Glomerular endothelial cell (primary cell): ENCODE measurements at regions not wholly inside any gene's neighbourhood (a gene's known extent, or its start where the extent isn't known, plus 50 kb on each side); places are given as distances from the start of the nearest gene placed in this dataset.

Source experiments
- DNase-seq: peaks from one replicate; pipeline ENCODE4 v3.0.0-alpha.2; 2011; ENCODE audit warnings: low read depth, low spot score; ENCODE audit errors: extremely low read depth

DNA sequence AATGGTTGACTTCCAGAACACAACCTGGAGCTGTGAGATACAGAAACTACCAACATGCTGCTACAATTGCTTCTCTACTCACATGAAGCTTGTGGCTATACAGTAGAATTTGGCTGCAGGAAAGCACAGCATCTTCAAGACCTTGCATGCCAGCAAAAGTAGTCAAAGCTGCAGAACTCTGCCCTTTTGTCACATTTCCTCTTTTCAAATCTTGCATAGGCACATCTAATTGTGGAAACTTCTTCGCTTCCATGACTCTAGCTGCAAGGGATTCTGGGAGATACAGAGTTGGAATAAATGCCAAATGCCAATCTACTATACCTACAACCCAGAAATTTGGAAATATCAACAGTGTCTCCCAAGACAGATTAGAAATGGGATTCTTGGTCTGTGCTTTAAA, 462.2 kb downstream of the FOXO1 start:
- DNase-seq, result no peak

DNA sequence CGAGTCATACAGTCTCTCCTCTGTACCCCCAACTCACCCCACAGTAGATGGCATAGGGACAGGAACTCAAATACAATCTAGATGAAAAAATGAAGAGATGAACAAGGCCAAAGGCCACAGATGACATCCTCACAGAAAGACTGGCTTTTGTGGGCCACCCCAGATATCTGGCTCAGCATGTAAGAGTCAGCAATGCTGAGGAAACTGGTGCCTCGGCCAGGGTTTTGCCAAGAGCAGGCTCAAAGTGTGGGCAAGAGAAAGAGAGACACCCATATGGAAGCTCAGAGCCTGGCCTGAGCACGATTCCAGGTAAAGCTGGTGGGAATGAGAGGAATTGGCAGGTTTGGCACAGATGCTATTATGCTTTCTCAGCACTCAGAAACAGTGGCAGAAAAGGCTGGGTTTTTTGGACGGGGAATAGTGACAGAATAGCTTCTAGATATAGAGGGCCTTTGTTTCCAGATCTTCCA, 460.6 kb downstream of the FOXO1 start:
- no peak for DNase-seq

DNA sequence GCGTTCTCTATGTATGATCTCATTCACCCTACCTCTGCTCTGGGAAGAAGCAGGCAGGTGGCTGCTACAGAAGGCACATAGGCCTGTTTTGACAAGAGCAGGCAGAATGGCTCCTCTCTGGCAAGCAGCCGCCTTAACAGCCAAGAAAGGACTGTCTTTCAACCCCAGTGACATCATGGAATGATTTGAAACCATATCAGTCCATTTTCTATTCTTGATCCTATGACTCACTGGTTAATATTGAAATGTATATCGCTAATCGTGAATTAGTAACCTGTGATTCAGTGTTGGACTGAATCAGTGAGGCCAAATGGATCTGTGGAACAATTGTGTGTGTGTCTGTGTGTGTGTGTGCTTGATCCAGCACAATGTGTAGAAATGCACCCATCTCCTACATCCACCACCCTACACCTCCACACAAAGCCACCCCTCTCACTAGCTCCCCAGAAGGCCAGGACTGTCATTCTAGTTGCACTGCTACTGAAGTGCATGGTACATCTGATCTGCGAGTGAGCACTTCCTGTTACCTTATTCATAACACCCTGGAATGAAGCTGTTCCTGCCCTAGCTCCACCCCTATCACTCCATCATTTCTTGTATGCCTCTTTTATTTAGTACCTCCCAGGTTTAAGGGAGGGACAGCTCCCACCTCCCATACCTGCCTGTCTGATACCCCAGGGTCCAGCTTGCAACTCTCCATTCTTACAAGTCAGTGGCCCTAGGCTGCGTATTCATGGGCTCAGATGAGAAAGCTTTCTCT, 460.0 kb downstream of the FOXO1 start:
- DNase-seq, result peak; percentile 50

DNA sequence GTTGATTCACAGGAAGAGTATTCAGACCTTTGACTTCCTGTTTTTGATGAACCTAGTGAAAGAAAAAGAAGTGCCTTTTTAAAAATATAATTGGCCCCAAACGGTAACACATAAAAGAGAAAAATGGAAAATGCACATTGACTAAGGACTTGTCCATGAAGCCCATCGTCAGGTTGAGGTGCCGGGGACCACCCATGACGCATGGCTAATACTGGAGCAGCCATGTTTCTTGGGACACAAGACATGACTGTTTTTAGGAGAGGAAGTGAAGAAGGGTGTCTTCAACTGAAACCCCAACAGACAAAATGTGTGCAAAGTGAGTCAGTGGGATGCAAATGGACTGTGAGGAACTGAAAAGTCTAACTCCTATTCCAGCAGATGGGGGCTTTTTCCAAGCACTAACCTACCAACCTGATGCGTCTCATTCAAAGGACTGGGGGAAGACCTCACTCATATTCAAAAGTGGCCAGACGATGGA, 459.4 kb downstream of the FOXO1 start:
- no peak for DNase-seq

DNA sequence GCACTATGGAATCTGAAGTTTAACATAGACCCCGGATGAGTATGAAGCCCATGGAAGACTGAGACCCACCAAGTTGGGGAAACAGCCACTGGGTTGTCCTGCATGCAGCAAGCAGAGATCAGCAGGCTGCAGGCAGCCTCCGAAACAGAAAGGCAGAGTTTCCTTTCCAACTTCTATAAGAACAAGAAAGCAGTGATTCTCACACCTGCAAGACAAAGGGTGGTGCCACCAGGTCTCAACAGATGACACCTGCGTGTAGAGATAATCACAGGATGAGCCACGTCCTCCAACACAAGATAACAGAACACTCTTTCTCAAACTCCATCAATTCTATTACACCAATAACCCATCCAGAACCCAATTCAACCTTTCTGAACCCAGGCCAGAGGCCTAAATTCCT, 457.9 kb downstream of the FOXO1 start:
- no peak for DNase-seq

DNA sequence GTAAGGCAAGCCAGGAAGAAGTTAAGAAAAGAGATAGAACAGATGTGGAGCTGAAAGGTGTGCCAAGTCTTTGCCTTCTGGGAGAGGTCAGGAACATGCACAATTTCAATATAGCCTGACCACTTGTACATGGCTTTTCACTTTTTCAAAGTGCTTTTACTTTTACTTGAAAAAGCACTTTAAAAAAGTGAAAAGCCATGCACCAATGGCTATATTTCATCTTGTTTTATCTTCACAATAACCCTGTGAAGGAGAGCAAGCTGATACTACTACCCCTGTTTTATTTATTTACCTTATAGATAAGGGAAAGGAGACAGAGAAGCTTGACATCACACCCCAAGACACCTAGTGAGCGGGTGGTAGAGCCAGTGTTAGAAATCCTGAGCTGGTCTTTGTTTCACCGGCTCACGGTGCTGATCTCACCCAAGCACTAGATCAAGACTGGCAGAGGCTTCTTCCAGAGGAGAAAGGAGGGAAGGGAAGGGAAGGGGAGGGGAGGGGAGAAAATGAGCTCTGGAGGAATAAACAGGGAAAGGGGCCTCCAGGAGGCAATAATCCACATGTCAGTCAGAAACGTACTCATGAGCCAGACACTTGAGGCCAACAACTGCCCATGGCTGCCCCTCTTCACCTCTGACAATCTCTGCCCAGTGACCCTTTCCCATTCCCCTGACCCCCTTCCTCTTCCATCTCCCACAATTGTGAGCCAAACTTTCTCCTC, 455.4 kb downstream of the FOXO1 start:
- no peak for DNase-seq

DNA sequence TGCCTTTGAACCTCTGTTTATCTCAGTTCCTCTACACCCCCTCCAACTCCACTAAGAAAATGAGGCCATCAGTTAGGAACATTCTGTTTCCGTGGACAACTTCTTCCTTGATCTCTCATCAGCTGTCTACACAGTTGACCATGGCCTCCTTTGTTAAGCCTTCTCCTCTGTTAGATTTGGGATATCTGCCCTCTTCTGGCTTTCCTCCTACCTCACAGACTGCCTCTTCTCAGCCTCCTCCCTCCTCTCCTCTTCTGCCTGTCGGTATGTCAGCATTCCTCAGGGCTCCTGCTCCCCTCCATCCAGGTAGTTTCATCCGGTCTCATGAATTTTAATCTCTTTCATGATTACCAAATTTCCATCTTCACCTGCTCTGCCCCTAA, 454.9 kb downstream of the FOXO1 start:
- no peak for DNase-seq

DNA sequence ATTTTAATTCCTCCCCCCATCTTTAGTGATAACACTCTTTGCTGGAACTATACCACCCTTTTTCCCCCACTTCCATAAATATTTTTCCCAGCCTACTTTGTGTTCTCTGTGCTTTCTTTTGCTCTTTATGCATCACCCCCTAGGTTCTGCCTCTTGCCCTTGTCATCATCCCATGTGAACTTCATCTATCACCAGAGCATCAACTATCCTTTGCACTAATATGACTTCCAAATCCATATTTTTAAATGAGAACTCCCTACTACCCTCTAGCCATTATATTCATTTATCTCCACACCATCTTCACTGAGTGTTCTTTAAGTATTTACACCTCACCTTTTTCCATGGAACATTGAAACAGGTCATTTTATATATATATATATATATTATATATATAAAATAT, 452.7 kb downstream of the FOXO1 start:
- DNase-seq, result no peak

DNA sequence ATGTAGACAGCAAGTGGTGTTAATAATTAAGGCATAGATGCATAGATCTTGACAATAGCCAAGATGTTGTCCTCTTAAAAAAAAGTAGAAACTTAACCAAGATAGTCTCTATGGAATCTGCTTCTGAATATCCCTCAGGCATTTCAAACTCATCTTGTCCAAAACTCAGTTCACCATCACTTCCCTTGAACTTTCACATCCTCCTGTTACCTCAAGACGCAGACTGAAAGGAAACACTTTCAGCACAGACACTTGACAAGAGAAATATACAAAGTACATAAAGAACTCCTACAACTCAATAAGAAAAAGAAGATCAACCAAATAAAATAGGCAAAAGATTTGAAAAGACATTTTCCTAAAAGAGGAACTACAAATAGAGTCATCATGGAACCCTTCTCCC, 451.1 kb downstream of the FOXO1 start:
- DNase-seq, result no peak

DNA sequence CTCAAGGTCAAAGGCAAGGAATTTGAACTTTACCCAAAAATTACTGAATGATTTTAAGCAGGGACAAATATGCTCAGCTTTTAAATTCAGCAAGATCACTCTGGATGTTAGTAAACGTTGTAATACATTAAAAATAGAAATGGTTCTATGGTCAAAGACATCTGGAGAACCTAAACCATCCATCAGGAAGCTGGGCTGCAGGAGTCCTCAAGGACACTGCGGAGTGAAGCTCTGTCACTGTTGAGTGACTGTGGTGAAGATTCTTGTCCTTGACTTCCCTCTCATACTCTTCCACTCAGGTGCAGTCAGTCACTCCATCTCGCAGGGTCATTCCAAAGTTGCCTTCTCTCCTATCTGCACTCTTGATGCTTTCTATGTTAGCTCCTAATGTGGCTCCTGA, 450.7 kb downstream of the FOXO1 start:
- DNase-seq, result no peak

DNA sequence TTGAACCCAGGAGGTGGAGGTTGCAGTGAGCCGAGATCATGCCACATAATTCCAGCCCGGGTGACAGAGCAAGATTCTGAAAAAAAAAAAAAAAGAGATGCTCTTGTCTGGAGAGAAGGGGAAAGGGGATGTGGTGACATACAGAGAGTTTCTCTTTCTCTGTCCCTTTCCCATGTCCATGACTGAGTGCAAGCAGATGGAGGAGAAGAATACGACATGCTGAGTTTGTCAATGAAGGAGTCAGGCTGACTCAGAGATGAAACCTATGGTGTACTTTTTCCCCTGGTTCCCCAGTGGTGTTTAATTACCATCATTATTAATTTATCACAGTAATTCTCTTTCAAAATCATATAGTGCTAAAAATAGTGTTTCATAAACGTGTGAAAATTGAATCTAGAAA, 448.8 kb downstream of the FOXO1 start:
- no peak for DNase-seq

DNA sequence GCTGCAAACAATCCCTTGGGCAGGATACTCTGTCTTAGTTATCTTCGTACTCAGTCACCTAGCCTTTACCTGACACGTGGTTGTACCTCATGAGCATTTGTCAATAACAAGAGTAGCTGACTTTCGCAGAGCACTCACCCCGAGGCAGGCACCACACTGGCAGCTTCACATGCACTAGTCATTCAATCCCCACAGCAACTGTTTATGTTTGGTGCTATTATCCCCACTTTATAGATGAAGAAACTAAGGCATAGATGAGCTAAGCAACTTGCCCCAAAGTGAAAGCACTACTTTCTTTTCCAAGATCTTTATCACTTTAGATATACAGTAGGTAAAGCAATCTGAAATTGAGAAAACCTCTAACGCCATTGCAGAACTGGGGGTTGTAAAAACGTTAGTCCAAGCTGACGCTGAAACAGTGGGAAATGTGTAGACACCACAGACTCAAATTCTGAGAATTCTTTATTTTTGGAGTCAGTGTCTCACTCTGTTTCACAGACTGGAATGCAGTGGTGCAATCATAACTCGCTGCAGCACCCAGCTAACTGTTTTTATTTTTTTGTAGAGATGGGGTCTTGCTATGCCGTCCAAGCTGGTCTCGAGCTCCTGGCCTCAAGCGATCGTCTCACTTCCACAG, 446.0 kb downstream of the FOXO1 start:
- no peak for DNase-seq

DNA sequence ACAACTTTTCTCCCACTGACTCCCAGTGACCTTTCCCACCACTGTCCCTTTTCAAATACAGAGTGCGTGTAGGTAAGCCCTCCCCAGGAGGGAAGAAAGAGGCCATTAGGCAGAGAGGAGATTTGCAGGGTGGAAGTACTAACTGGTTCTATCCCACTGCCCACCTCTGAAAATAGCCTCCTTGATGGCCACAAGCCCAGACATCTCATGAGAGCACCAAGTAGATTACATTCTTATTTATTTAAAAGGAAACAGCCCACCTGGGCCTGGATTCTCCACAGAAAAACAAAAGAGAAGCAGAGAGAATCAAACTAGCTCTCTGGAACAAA, 445.3 kb downstream of the FOXO1 start:
- no peak for DNase-seq

DNA sequence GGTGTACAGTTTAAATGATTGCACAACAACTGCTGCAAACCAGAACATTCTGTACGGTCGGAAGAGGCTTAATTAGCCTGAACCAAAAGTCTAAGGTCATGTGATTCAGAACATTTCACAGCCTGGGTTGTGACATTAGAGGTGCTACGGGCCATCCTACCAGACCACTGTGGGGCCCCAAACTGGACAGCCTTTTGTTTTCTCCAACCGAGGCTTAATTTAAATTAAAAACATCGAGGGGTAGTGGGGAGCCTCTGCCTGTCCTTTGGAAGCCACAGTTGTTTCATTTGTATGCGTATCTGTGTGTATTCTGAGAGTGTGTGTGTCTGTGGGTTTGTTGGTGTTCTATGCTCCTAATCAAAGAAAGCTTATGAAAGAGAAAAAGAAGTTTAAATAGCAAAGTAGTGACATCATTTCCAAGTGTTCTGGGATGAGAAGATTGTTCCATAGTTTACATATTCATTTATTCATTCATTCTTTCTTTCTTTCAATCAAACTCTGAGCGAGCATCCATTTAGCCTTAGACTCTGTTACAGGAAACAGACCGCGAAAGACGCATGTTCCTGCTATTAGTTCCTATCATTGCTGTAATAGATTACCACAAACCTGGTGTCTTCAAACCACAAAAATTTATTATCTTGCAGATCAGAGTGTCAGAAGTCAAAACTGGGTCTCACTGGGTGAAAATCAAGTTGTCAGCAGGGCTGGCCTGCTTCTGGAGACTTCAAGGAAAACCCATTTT, 444.8 kb downstream of the FOXO1 start:
- no peak for DNase-seq

DNA sequence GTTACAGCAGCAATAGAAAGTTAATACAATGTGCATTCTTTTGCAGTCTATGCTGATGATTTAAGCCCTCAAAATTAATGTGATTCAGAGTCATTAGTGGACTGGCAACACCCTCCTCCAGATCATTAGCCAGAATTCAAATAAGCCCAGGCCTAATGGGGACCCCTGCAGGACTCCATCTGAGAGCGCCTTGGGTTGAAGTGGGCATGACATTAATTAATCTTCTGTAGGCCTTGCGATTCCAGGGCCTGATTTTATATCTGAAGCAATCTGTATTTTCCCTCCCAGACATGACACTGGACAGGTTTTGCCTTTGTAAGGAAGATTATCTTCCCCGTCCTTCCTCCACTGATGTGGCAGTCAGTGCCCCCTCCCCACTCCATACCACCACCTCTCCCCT, 442.9 kb downstream of the FOXO1 start:
- DNase-seq, result no peak

DNA sequence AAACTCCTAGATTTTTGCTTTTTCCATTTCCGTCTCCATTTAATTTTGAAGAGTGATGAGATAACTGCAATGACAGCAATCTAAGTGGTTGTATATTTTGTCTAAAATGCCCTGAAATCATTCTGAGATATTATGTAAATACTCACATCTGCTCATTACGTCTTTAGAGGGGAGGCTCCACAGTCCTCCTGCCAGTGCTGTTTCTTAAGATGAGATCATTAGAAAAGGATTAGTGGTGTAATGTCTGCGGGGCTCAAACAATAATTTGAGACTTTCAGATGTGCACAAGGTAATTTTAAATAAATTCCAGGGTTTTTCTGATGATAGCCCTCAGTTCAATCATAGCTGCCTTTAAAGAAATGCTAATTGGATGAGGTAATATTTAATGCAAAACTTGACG, 437.9 kb downstream of the FOXO1 start:
- DNase-seq, result no peak

DNA sequence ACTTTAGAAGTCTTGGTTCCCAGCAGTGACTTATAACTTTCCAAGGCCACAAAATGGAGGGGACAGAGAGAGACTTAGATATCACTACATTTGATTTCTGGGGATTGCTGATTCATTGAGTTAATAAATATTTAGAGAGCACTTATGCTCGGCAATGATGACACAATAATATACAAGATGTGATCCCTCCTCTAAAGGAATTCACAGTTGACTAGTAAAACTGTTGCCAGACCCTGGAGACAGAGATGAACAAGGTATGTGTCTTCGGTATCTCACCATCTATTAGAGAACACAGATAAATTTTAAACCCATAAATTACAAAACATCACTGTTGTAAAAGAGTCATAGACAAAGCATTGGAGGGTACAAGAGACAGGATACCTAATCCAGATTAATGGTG, 437.5 kb downstream of the FOXO1 start:
- no peak for DNase-seq

DNA sequence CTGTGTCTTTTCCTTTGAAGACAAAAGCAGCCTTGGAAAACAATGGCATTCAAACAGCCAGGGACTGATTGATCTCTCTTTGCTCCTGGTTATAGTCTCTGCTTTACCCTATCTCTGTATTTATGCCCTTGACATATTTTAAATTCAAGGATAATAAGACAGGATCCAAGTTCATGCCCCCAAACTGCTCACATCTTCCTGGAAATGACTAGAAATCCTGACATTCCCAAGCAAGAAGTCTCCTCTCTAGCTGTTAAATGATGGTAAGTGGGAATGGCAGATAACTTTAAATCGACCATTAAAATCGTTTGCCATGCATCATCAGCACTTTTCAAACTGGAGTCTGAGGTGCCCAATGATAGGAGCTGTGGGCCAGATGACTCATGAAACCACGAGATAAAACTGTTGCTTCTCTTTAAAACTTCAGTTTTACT, 435.6 kb downstream of the FOXO1 start:
- DNase-seq, result peak; percentile 36

DNA sequence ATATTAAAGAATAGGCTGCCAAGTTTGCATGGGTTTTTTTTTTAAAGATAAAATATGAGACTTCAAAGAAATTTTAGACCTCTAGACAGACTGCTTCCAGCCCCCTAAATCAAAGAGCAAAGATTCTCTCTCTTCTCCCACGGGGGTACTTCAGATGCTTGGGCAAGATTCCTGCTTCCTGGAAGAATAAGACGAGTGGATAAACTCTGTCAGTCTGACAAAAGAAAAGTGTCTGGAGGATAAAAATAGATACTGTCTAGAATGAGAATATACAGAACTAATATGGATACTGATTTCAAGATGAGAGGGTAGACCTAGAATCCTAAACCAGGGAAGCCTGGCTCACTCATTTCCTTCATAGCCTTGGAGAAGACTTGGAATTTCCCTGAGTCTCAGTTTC, 435.1 kb downstream of the FOXO1 start:
- DNase-seq, result no peak

DNA sequence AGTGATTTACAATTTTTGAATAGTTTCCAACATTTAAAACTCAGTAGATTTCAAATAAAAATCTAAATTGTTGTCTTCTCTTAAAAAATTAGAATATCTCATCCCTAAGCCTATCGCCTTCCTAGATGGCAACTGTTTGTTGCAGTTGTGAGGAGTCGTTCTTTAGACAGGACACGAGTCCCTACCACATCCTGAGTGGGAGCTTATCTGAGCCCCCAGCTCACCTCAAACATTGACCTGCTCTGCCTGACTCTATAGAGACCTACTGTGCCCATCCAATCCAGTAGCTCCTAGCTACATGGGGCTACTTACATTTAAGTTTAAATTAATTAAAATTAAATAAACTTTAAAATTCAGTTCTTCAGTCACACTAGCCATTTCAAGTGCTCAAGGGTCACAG, 434.7 kb downstream of the FOXO1 start:
- DNase-seq, result no peak

DNA sequence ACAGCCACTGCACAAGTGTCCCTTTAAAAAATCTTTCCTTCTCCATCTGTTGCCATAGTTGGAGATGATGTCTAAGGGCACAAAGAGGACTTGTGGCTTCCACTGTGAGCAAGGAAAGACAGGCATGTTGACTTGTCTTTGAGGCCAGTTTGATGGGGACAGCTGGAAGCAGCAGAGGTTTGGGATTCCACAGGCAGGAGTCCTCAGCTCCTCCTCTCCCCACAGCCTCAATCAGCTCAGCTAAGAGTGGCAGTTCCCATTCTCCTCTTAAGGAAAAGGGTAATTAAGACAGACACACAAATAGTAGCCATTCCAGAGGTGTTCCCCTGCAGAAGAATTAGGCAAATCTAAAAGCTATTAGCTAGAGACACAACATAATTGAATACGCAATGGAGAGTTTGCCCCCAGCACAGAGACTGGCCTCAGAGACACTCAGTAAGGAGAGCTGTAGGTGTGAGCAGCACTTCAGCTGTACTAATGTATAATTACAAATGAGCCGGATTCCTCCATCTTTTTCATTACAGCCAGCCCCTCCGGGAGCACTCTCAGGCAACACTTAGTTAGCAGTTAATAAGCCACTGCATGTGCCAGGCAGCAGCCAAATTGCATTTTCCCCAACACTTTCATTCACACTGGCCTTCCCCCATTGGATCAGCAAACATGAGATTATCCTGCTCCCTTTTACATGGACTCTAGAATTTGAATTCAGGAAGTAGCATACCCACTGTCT, 434.0 kb downstream of the FOXO1 start:
- no peak for DNase-seq
